ENCODE measurements at regions not wholly inside any gene's neighbourhood (a gene's known extent, or its start where the extent isn't known, plus 50 kb on each side); places are given as distances from the start of the nearest gene placed in this dataset.

DNA sequence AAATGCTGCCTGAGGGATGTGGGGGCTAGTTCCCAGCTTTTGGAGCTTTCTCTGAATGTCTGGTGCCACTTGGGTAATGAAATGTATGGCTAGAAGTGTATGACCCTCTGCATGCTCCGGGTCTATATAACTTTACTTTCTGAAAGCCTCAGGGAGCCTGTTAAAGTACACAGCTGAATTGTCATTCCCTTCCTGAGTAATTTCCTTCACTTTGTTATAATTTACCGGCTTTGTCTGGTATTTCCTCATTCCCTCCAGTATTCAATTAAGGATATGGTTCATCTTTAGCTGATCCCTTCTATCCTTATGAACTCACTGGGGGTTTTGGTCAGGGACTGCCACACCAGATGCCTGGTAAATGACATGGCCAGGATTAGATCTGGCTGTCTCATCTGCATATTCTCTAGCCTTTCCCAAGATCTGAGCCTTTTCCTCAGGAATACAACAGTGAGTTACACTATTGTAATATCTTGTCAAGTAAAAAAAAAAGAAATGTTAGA is 620.3 kb downstream of the ZPLD1 start:
- no peak for DNase-seq (ENCODE audit: low read depth, low spot score)

- no peak for DNase-seq (ENCODE audit: low read depth, low spot score)
Measured at GRCh38 chr3:103056542-103056941, 621.7 kb downstream of the ZPLD1 start.

- no peak for DNase-seq (ENCODE audit: low read depth, low spot score)
Measured at GRCh38 chr3:103057003-103057402, 622.2 kb downstream of the ZPLD1 start.

DNA sequence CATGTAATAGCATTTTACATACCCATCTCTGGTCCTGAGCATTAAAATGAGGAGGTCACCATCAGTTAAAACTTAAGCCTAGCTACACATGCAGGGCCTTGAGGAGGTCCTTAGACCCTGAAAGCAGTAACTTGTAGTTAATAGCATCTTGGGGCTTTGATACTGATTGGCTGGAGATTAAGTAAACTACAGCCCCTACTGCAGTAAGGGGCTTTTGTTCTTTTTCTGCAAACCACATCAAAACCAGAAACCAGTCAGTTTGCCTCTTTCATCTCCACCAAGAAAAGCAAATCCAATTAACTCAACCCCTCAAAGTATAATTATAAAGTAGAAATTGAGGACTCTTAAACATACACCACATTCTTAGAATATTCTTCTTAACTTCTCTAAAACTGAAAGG is 622.7 kb downstream of the ZPLD1 start:
- no peak for DNase-seq (ENCODE audit: low read depth, low spot score)

GRCh38 chr3:103059432-103059831 is 624.6 kb downstream of the ZPLD1 start:
- no peak for DNase-seq (ENCODE audit: low read depth, low spot score)

GRCh38 chr3:103060242-103060641 is 625.4 kb downstream of the ZPLD1 start:
- no peak for DNase-seq (ENCODE audit: low read depth, low spot score)

- DNase-seq (ENCODE audit: low read depth, low spot score): no peak
Measured at GRCh38 chr3:103067963-103068362, 633.1 kb downstream of the ZPLD1 start.

DNA sequence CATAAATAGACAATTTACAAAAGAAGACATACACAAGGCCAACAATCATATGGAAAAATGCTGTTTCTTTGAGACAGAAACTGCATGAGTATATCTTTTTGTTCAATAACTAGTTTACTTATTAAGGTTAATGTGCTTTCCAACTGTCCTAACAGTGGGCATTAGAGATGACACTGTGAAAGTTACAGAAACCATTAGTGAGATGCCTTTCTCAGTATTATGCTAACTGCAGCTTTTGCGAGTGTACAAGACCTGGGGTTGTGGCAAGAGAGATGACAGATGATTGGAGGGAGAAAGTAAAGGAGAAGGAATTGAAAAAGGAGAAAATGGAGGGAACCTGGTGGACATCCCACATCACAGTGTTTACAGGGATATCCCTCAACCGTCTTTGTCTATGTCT is 640.5 kb downstream of the ZPLD1 start:
- DNase-seq (ENCODE audit: low read depth, low spot score): no peak

DNA sequence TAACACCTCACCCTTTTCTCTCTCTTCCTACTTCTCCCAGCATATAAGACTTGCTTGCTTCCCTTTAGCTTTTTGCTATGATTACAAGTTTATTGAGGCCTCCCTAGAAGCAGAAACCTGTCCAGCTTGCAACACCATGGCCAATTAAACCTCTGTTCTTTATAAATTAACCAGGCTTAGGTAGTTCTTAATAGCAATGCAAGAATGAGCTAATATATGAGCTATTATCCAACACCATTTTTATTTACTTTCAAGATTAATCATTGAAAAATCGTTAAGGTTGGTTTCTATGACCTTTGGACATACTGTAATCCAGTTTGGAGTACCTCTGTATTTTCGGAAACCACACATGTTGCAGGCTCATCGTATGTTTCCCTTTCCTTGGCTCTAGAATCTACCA is 643.1 kb downstream of the ZPLD1 start:
- no peak for DNase-seq (ENCODE audit: low read depth, low spot score)

DNA sequence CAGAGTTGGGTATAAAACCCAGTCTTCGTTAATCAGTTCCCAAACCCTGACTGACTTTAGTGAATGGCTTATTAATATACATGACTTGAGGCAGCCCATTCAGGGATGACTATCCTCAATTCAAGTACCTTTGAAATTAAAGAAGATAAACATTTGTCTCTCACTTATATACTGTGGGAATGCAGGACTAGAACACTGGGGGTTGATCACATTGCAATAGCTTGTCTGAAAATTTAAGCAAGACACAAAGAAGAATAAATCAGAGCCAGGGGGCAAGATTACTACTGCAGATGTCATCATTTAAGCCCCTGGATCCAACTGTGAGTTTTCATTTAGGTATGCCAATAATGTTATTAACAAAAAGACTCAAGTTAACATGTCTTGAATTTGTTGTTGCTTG is 647.7 kb downstream of the ZPLD1 start:
- no peak for DNase-seq (ENCODE audit: low read depth, low spot score)

DNA sequence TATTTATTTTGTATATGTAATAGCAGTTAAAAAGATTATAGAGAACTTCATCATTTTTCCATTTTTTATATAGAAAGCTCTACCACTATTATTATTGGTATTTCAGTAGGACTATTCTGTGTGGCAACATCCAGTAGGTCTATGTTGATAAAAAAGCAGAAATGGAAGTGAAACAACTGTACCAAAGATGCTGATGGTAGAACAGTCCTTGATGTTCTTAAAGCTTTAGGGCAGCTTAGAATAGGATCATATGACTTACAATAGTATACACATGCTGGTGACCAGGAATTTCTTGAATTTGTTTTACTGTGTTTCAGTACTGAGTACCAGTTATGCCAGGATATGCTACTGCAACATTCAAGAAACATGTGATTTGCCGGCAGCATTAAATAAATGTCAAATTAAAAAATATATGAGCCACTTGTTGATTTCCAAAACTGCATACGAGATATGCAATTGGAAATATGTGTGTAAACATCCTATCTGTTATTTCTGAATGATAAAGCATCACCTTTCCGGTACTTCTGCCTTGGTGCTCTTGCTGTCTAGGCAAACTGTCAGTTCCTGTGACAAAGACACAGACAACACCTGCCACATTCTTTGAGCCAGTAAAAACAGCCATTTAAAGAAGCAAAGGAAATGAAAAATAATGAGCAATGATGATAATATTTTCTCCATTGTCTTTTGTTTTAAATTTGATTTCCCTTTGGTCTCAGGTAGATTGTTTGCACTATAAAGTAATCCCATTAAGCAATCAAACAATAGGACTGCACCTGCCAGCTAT is 649.2 kb downstream of the ZPLD1 start:
- no peak for DNase-seq (ENCODE audit: low read depth, low spot score)

DNA sequence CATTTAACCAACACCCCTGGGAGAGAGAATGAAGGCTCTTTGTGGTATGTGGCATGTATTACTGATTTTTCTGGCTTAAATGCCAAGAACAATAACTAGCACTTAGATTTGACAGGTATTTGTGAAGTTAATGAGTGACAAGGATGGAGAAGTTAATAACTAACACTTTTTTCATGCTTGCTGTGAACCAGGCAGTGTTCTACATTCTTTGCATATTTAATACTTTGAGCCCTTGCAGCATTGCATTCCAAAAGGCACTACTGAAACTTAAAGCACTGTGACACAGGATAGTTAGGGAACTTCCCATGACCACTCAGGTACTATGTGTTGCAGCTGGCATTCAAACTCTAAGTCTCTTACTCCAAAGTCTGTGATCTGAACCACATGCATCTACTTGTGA is 650.6 kb downstream of the ZPLD1 start:
- no peak for DNase-seq (ENCODE audit: low read depth, low spot score)

DNA sequence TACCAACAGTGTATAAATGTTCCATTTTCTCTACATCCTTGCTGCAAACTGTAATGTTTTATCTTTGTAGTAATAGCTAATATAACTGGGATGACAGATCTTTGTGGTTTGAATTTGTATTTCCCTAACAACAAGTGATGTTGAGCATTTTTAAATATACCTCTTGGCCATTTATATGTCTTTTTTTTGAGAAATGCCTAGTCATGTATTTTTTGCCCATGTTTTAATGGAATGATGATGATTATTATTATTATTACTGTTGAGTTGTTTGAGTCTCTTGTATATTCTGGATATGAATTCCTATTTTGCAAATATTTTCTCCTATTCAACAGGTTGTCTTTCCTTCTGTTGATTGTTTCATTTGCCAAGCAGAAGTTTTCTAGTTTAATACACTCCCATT is 654.9 kb downstream of the ZPLD1 start:
- DNase-seq (ENCODE audit: low read depth, low spot score): no peak

DNA sequence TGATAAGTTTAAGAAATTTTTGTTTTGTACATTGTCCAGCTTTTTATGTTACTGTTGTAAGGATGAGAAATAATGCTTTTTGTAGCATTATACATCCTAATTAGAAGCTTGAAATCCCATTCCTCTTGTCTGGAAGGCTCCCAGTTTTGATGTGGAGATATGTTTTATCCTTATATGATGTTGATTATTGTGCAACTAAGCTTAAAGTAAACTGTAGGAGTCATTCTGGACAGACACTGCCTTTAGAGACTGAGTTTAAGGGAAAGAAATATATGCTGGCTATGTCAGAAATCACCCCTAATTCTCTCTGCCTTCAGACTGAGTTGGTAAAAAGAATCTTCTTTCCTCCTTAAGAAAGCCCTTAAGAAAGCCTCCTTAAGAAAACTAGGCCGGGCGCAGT is 670.4 kb downstream of the ZPLD1 start:
- no peak for DNase-seq (ENCODE audit: low read depth, low spot score)

- no peak for DNase-seq (ENCODE audit: low read depth, low spot score)
Measured at GRCh38 chr3:103112273-103112672, 677.5 kb downstream of the ZPLD1 start.

DNA sequence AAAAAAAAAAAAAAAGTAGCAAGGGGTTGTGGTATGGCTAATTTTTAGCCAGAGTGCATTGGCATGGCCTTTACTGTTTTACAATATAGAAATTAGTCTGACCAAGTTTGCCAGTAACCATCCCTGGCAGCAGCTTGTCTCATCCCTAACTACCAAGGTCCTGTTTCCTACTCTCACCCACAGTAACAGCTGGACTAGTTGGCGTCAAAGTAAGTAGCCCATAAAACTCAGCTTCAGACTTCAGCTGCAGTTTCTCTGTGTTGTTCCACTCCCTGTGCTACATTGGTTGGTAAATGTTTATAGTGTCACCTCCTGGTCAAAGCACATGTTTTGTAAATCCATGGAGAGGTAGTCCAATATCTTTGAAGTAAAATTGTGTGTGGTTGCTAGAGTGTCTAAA is 691.3 kb downstream of the ZPLD1 start:
- no peak for DNase-seq (ENCODE audit: low read depth, low spot score)

GRCh38 chr3:103127098-103127630 is 692.3 kb downstream of the ZPLD1 start:
- DNase-seq (ENCODE audit: low read depth, low spot score): no peak

- DNase-seq (ENCODE audit: low read depth, low spot score): no peak
Measured at GRCh38 chr3:103127737-103128136, 692.9 kb downstream of the ZPLD1 start.

- no peak for DNase-seq (ENCODE audit: low read depth, low spot score)
Measured at GRCh38 chr3:103134023-103134724, 699.4 kb downstream of the ZPLD1 start.

- DNase-seq (ENCODE audit: low read depth, low spot score): no peak
Measured at GRCh38 chr3:103136621-103137020, 701.8 kb downstream of the ZPLD1 start.

GRCh38 chr3:103137830-103138229 is 703.0 kb downstream of the ZPLD1 start:
- DNase-seq (ENCODE audit: low read depth, low spot score): no peak

GRCh38 chr3:103158183-103158582 is 723.4 kb downstream of the ZPLD1 start:
- no peak for DNase-seq (ENCODE audit: low read depth, low spot score)

DNA sequence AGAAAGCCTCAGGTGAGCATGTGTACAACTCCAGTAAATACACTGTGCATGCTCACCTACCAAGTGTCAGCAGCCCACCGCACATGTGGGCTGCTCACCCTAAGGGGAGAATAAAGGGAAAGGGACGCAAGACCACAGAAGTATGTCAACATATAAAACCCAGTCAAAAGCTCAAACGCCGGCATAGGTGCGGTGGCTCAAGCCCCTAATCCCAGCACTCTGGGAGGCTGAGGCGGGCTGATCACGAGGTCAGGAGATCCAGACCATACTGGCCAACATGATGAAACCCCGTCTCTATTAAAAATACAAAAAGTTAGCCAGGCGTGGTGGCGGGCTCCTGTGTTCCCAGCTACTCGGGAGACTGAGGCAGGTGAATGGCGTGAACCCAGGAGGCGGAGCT is 732.1 kb downstream of the ZPLD1 start:
- DNase-seq (ENCODE audit: low read depth, low spot score): no peak

Measured in pulmonary artery endothelial cell (primary cell).